Stimulated activated CD4-positive, alpha-beta T cell treated with anti-CD3 and anti-CD28 coated beads, TNF-alpha, amount 100 ng/mL, for 4 hours (primary cell): ENCODE measurements at regions not wholly inside any gene's neighbourhood (a gene's known extent, or its start where the extent isn't known, plus 50 kb on each side); places are given as distances from the start of the nearest gene placed in this dataset.
"Not testable (repeated sequence)": the region's sequence is repeated elsewhere in the genome, so short reads cannot be mapped to it uniquely, and the experiment has no call there.

Source experiments
- DNase-seq, 3 experiments: peaks; one replicate each; pipeline ENCODE4 v3.0.0-alpha.2; 2020; ENCODE audit warnings: low read depth in 3 of 3

DNA sequence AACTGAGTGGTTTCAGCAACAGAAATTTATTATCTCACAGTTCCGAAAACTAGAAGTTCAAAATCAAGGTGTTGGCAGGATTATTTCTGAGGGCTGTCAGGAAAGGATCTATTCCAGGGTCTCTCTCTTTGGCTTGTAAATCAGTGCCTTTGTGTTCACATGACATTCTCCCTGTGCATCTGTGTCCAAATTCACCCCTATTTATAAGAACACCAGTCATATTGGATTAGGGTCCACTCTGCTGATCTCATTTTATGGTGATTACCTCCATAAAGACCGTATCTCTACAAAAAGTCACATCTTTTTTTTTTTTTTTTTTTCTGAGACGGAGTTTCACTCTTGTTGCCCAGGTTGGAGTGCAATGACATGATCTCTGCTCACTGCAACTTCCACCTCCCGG is 68.6 kb upstream of the MARCKS start:
- no peak for DNase-seq

DNA sequence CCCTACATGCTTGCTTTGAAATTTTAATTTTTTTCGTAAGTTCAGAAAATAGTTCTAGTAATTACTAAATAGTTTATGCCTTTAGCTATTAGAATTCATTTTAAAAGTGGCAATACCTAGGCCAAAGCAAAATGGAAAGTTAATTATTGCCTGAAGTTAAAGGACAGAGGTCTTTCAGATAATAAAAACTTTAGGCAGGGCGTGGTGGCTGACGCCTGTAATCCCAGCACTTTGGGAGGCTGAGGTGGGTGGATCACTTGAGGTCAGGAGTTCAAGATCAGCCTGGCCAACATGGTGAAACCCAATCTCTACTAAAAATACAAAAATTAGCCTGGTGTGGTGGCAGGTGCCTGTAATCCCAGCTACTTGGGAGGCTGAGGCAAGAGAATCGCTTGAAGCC is 65.9 kb upstream of the MARCKS start:
- not testable (repeated sequence) for DNase-seq

- DNase-seq, result not testable (repeated sequence)
These were observed 61.8 kb upstream of the MARCKS start for GRCh38 chr6:113795371-113795770.

- DNase-seq, result no peak
These were observed 61.1 kb upstream of the MARCKS start for GRCh38 chr6:113796038-113796437.

DNA sequence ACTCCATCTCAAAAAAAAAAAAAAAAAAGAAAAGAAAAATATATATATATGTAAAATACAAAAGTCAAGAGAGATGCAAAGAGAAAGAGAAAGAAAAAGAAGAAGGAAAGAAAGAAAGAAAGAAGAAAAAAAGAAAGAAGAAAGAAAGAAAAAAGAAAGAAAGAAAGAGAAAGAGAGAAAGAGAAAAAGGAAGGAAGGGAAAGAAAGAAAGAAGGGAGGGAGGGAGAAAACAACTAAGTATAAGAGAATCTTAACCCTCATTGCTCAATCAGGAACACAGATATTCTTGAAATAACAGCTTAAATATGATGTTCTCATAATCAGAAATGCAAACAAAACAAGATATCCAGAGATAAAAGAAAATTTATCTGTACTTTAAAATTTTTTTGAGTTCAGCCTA is 54.4 kb upstream of the MARCKS start:
- no peak for DNase-seq

DNA sequence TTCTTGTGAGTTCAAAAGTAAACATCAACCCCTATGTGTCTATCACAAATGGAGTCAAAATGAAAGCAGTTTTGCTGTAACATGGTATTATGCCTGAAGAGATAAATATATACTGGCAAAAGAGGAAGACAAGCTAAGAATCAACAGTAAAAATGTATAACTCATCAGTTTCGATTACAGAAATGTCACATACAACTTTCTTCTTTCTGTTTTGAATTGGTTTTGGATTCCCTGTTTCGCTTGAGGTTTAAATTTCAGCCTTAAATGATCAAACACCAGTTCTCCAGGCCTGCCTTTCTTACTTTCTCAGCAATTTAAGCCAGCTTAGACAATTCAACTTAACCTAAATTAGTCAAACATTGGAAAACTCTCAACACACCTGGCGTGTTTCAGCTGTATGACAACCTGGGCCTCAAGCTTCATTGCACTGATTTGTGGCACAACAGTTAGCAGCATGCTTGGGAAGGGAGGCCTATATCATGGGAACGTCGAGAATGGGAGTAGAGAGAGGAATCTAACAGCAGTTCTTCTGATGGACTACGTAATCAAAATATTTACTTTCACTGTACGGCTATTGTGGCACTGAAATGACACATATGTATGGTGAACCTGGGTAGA is 51.9 kb upstream of the MARCKS start:
- DNase-seq, result no peak

- no peak for DNase-seq
These were observed 51.2 kb upstream of the MARCKS start for GRCh38 chr6:113805811-113806495.
